HEK293T (cell line): ENCODE measurements at regions not wholly inside any gene's neighbourhood (a gene's known extent, or its start where the extent isn't known, plus 50 kb on each side); places are given as distances from the start of the nearest gene placed in this dataset.

Experiments used
- ARNT ChIP-seq: fragments of 450-650 bp; IDR thresholded peaks from 2 replicates; pipeline ENCODE4 v1.6.1; 2017; ENCODE audit warnings: mild to moderate bottlenecking
- BHLHE40 ChIP-seq: fragments of 450-650 bp; IDR thresholded peaks from 2 replicates; pipeline ENCODE4 v1.6.1; 2016; ENCODE audit warnings: mild to moderate bottlenecking, moderate library complexity, borderline replicate concordance
- CTBP1 ChIP-seq: fragments of 450-650 bp; IDR thresholded peaks from 2 replicates; pipeline ENCODE4 v1.6.1; 2016; ENCODE audit warnings: borderline replicate concordance
- ELF4 ChIP-seq: fragments of 450-650 bp; IDR thresholded peaks from 2 replicates; pipeline ENCODE4 v1.6.1; 2017; ENCODE audit warnings: antibody characterized with exemption
- FOXA1 ChIP-seq: fragments of 450-650 bp; IDR thresholded peaks from 2 replicates; pipeline ENCODE4 v1.6.1; 2016; ENCODE audit warnings: mild to moderate bottlenecking
- FOXK2 ChIP-seq: fragments of 450-650 bp; IDR thresholded peaks from 2 replicates; pipeline ENCODE4 v1.6.1; 2016; ENCODE audit warnings: mild to moderate bottlenecking
- FOXM1 ChIP-seq: fragments of 450-650 bp; IDR thresholded peaks from 2 replicates; pipeline ENCODE4 v1.6.1; 2017; ENCODE audit warnings: mild to moderate bottlenecking, borderline replicate concordance
- HDGF ChIP-seq: fragments of 450-650 bp; IDR thresholded peaks from 2 replicates; pipeline ENCODE4 v1.6.1; 2017; ENCODE audit warnings: antibody characterized with exemption, borderline replicate concordance
- LEF1 ChIP-seq: fragments of 450-650 bp; IDR thresholded peaks from 2 replicates; pipeline ENCODE4 v1.6.1; 2017; ENCODE audit warnings: mild to moderate bottlenecking, borderline replicate concordance
- NFRKB ChIP-seq: fragments of 450-650 bp; IDR thresholded peaks from 2 replicates; pipeline ENCODE4 v1.6.1; 2016; ENCODE audit warnings: mild to moderate bottlenecking, moderate library complexity
- SP1 ChIP-seq: fragments of 450-650 bp; IDR thresholded peaks from 2 replicates; pipeline ENCODE4 v1.6.1; 2017
- TARDBP ChIP-seq: fragments of 450-650 bp; IDR thresholded peaks from 2 replicates; pipeline ENCODE4 v1.6.1; 2016
- ZNF384 ChIP-seq: fragments of 450-650 bp; IDR thresholded peaks from 2 replicates; pipeline ENCODE4 v1.6.1; 2016
- TF ChIP-seq, protein P1 (sequence below): fragments of 450-650 bp; IDR thresholded peaks from 2 replicates; pipeline ENCODE4 v1.6.1; 2016

DNA sequence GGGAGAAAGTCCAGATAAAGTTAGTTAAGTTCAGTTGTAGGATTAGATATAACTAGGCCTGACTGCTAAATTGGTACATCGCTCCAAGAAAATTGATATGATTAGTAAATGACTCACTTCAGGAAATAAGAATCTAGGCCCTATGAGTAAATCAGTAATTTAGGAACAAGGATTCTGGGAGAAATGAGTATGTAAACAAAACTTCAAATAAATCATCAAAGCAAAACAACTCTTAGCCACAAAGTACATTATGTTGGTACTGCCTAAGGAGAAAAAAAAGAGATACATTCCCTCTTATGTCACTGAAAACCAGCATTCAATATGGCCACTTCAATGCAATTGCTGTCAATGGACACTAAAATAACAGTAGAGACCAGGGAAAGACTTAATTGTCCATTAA lies 529.1 kb downstream of the ZNF804A start:
- TF ChIP-seq ZNF384 (no peak), FOXM1 (no peak), LEF1 (no peak), NFRKB (no peak), HDGF (no peak), FOXA1 (no peak), ARNT (no peak), ELF4 (no peak), BHLHE40 (no peak), SP1 (no peak), CTBP1 (no peak), FOXK2 (no peak), TARDBP (no peak)
- TF ChIP-seq, protein P1, sequence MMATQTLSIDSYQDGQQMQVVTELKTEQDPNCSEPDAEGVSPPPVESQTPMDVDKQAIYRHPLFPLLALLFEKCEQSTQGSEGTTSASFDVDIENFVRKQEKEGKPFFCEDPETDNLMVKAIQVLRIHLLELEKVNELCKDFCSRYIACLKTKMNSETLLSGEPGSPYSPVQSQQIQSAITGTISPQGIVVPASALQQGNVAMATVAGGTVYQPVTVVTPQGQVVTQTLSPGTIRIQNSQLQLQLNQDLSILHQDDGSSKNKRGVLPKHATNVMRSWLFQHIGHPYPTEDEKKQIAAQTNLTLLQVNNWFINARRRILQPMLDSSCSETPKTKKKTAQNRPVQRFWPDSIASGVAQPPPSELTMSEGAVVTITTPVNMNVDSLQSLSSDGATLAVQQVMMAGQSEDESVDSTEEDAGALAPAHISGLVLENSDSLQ: no peak
